ENCODE measurements at regions not wholly inside any gene's neighbourhood (a gene's known extent, or its start where the extent isn't known, plus 50 kb on each side); places are given as distances from the start of the nearest gene placed in this dataset.
"Not testable (repeated sequence)": the region's sequence is repeated elsewhere in the genome, so short reads cannot be mapped to it uniquely, and the experiment has no call there.

DNA sequence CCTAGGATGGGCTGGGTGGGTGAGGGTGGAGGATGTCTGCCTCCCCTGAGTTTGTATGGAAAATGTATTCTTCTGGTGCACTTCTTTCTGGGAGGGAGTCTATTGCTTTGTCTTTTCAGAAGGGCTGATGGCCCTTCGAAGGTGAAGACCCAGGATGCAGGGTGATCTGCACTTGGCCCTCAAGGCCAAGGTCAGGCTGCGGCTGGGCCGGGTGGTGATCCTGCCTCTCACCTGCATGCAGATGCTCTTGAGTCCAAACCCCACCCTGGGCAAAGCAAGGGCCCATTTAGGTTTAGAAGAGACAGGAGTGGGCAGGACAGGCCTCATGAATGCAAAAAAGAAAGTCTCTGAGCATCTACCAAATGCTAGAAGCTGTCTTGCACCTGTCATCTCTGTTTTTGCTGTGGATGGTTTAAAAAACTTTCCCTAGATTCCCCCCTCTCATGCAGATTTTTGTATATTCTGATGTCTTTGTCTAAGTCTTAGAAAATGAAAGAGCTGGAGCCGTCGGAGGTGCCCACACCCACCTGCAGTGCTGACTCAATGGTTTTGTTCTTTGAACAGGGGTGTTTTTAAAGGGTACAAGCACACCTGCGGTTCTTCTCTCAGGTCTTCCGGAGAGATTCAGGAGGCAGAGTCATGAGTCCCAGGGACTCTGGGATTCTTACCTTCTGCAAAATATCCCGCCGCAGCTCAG lies 186.4 kb downstream of the ADRA2C start:
- TF ChIP-seq, protein P1, sequence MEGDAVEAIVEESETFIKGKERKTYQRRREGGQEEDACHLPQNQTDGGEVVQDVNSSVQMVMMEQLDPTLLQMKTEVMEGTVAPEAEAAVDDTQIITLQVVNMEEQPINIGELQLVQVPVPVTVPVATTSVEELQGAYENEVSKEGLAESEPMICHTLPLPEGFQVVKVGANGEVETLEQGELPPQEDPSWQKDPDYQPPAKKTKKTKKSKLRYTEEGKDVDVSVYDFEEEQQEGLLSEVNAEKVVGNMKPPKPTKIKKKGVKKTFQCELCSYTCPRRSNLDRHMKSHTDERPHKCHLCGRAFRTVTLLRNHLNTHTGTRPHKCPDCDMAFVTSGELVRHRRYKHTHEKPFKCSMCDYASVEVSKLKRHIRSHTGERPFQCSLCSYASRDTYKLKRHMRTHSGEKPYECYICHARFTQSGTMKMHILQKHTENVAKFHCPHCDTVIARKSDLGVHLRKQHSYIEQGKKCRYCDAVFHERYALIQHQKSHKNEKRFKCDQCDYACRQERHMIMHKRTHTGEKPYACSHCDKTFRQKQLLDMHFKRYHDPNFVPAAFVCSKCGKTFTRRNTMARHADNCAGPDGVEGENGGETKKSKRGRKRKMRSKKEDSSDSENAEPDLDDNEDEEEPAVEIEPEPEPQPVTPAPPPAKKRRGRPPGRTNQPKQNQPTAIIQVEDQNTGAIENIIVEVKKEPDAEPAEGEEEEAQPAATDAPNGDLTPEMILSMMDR (IDR thresholded peaks at IDR 0.05; ENCODE audit: insufficient read depth, low read depth, low read length) = not testable (repeated sequence)
- not testable (repeated sequence) for TF ChIP-seq EZH2 (IDR thresholded peaks at IDR 0.05; ENCODE audit: insufficient read depth, low read length)
